Esophagus squamous epithelium (tissue), 5 donors: ENCODE measurements at regions not wholly inside any gene's neighbourhood (a gene's known extent, or its start where the extent isn't known, plus 50 kb on each side); places are given as distances from the start of the nearest gene placed in this dataset.

Experiments
- DNase-seq: peaks from one replicate; lab custom pipeline; 2025; lab: John Stamatoyannopoulos, UW
- H3K27ac ChIP-seq, 4 donors: fragments of 200-600 bp; sonication (generic); one replicate each; pipeline ENCODE4 v1.5.1; 2016 to 2019; ENCODE audit warnings: mild to moderate bottlenecking in 1 of 4
- H3K27me3 ChIP-seq, 4 donors: fragments of 200-600 bp; sonication (generic); 1 replicate in 3 of 4; 2 replicates in 1 of 4; pipeline versions ENCODE4 v1.5.1 to v1.6.0; 2017 to 2021; ENCODE audit warnings: antibody characterized with exemption in 1 of 4
- H3K36me3 ChIP-seq, 3 donors: fragments of 200-600 bp; sonication (generic); one replicate each; pipeline ENCODE4 v1.5.1; 2016 to 2019
- H3K4me1 ChIP-seq, 3 donors: fragments of 200-600 bp; sonication (generic); one replicate each; pipeline ENCODE4 v1.5.1; 2017 to 2019
- H3K4me3 ChIP-seq, 4 donors: fragments of 200-600 bp; sonication (generic); 1 replicate in 3 of 4; 2 replicates in 1 of 4; pipeline ENCODE4 v1.5.1; 2016 to 2019; ENCODE audit warnings: mild to moderate bottlenecking in 2 of 4, moderate library complexity in 1 of 4
- H3K9me3 ChIP-seq, 3 donors: fragments of 200-600 bp; sonication (generic); one replicate each; pipeline ENCODE4 v1.5.1; 2016 to 2019
- CTCF ChIP-seq, 6 experiments: fragments of 450-650 bp in 4 of 6; fragments of 200-600 bp in 2 of 6; sonication (generic) in 2 of 6; IDR thresholded peaks; one replicate each; pipeline ENCODE4 v1.5.1; 2016 to 2019; ENCODE audit warnings: antibody characterized with exemption in 6 of 6, mild to moderate bottlenecking in 4 of 6, moderate library complexity in 4 of 6
- POLR2A ChIP-seq, 4 donors: fragments of 450-650 bp; IDR thresholded peaks; one replicate each; pipeline ENCODE4 v1.6.1; 2017; ENCODE audit warnings: antibody characterized with exemption in 4 of 4, mild to moderate bottlenecking in 4 of 4, moderate library complexity in 3 of 4
- WGBS, 2 donors: methylation state at CpG; one replicate each; pipeline ENCODE4 v1.1.5; 2018; 5-methylcytosine and 5-hydroxymethylcytosine counted together
- intact Hi-C: fragments of 100-400 bp; cut with DNase I; formaldehyde crosslinking; loops from one replicate; pipeline ENCODE4 v1.15.0; 2022
- donor health status: DM: yes; HTN: yes; CAD: no.

GRCh38 chr1:65658122-65658521 lies 134.6 kb upstream of the PDE4B start:
- Histone ChIP-seq H3K4me3 (no peak overlapping the region), H3K27me3 (no peaks in the 10 kb centered on the region), H3K27ac (no peak overlapping the region), H3K36me3 (no peaks in the 10 kb centered on the region), H3K4me1 (no peaks in the 10 kb centered on the region), H3K9me3 (no peaks in the 10 kb centered on the region)
- WGBS, 2 donors: 61 to 63% methylated on average over 4 of the region's 4 CpGs
- DNase-seq: no peak
- TF ChIP-seq POLR2A (IDR thresholded peaks at IDR 0.05) (no peak), CTCF (IDR thresholded peaks at IDR 0.05) (no peak)
- intact Hi-C loops: no loop called here

- no peak for TF ChIP-seq POLR2A (IDR thresholded peaks at IDR 0.05)
- TF ChIP-seq CTCF (IDR thresholded peaks at IDR 0.05): no peak
- no peaks in the 10 kb centered on the region for H3K36me3 ChIP-seq
- no peak overlapping the region for H3K27ac ChIP-seq
- H3K4me1 ChIP-seq: no peaks in the 10 kb centered on the region
- H3K9me3 ChIP-seq: no peaks in the 10 kb centered on the region
- no peaks in the 10 kb centered on the region for H3K27me3 ChIP-seq
- intact Hi-C loops: no loop called here
- no peak for DNase-seq
- no peak overlapping the region for H3K4me3 ChIP-seq
Measured at GRCh38 chr1:65668368-65668767, 124.3 kb upstream of the PDE4B start.

GRCh38 chr1:65670518-65670917 lies 122.2 kb upstream of the PDE4B start:
- Histone ChIP-seq H3K36me3 (no peaks in the 10 kb centered on the region), H3K9me3 (no peaks in the 10 kb centered on the region), H3K4me3 (no peak overlapping the region), H3K27me3 (no peaks in the 10 kb centered on the region), H3K4me1 (no peaks in the 10 kb centered on the region), H3K27ac (no peak overlapping the region)
- 63 to 89% methylated on average over 3 of the region's 3 CpGs for WGBS, 2 donors
- no peak for DNase-seq
- intact Hi-C loops: no loop called here
- TF ChIP-seq CTCF (IDR thresholded peaks at IDR 0.05): no peak

GRCh38 chr1:65674522-65674921 lies 118.2 kb upstream of the PDE4B start:
- no peak overlapping the region for H3K27ac ChIP-seq
- TF ChIP-seq CTCF (IDR thresholded peaks at IDR 0.05) (no peak), POLR2A (IDR thresholded peaks at IDR 0.05) (no peak)
- WGBS, 2 donors: 95 to 100% methylated on average over 2 of the region's 2 CpGs
- DNase-seq: no peak
- H3K9me3 ChIP-seq: no peaks in the 10 kb centered on the region
- H3K4me3 ChIP-seq: no peak overlapping the region
- no peaks in the 10 kb centered on the region for H3K36me3 ChIP-seq
- H3K27me3 ChIP-seq: no peaks in the 10 kb centered on the region
- H3K4me1 ChIP-seq: no peaks in the 10 kb centered on the region
- intact Hi-C loops: no loop called here

- Histone ChIP-seq H3K4me1 (no peaks in the 10 kb centered on the region), H3K4me3 (no peak overlapping the region), H3K27ac (no peak overlapping the region), H3K36me3 (no peaks in the 10 kb centered on the region), H3K27me3 (no peaks in the 10 kb centered on the region), H3K9me3 (no peaks in the 10 kb centered on the region)
- intact Hi-C loops: no loop called here
- WGBS, 2 donors: 77 to 78% methylated on average over 4 of the region's 4 CpGs
- TF ChIP-seq CTCF (IDR thresholded peaks at IDR 0.05): no peak
- no peak for TF ChIP-seq POLR2A (IDR thresholded peaks at IDR 0.05)
- DNase-seq: no peak
Measured at GRCh38 chr1:65679773-65680172, 112.9 kb upstream of the PDE4B start.
